SHP77 (cell line): ENCODE measurements at regions not wholly inside any gene's neighbourhood (a gene's known extent, or its start where the extent isn't known, plus 50 kb on each side); places are given as distances from the start of the nearest gene placed in this dataset.
A peak's percentile ranks its signal among the peaks of the same experiment; 100 is the strongest.
"Not testable (repeated sequence)": the region's sequence is repeated elsewhere in the genome, so short reads cannot be mapped to it uniquely, and the experiment has no call there.

Experiments
- DNase-seq, 2 experiments: peaks; one replicate each; lab custom pipeline; 2025; lab: John Stamatoyannopoulos, UW

DNA sequence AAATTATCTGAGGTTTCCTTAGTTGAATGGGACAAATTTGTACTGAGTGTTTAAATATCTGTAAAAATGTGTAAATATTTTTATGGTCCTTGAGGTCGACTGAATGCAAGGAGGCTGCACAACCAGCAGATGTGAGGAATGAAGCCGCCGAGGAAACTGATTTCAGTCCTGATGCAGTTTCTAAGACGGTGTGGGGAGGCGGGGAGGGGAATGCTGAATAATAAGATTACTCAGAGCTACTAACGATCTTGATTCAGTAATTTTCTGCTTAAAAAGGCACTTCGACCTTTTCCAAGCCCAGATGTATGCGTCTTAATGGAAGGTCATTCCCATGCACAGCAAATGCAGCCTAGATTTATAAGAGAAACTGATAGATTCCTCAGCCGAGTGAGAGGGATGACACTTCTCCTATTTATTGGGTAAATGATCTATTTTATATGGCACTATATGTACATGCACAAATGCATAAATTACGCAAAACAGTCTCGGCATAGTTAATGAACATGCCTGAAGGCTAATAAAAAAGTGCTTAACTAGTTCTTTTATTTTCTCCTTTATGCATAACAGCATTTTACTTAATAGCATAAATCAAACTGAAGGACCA is 167.6 kb upstream of the PITRM1 start:
- DNase-seq: no peak

DNA sequence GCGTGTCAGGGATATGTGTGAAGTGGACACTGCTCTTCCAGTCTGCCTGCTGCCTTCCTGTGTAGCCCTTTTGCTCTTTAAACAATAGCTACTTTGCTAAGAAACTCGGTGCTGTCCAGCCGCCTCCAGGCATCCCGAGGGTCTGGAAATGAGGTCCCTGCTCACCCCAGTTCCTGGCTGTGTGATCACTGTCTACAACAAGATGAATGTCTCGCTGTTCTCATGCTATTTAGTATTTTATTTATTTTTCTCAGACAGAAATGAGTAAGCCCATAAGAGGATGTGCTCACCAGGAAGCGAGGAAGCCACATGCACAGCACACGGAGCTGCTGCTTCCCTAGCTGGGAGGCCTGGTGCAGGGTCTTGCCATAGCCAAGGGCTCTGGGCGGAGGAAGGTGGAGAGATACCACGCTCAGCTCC is 167.0 kb upstream of the PITRM1 start:
- no peak for DNase-seq

DNA sequence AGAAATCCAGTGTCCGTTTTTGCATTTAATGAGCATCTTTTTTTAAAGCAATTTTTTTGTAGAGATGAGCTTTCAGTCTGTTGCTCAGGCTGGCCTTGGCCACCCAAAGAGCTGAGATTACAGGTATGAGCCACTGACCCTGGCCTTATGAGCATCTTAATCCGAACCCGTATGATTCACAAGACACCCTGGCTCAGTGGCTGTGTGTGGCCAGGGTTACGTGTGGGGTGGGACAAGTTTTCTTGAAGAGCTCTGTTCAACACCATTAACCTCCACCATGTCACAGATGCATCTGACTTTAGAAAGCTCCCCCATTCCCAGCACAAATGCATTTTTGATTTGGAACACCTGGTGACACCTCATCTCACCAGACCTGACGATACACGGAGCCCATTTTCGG is 166.5 kb upstream of the PITRM1 start:
- no peak for DNase-seq

DNA sequence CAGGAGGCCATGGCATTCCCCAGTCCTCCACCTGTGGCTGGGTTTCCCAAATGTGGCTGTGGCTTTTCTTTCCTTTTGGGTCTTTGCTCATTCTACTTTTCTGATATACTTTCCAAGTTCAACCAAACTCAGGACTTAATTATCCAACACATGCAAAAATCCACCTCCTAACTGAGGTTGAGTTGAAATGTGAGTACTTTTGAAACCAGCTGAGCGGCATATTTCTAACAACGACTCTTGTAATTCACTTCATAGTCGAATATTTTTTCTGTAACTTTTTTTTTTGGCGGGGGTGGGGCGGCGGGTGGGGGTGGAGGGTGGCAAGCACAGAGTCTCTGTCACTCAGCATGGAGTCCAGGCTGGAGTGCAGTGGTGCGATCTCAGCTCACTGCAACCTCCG is 165.2 kb upstream of the PITRM1 start:
- no peak for DNase-seq

DNA sequence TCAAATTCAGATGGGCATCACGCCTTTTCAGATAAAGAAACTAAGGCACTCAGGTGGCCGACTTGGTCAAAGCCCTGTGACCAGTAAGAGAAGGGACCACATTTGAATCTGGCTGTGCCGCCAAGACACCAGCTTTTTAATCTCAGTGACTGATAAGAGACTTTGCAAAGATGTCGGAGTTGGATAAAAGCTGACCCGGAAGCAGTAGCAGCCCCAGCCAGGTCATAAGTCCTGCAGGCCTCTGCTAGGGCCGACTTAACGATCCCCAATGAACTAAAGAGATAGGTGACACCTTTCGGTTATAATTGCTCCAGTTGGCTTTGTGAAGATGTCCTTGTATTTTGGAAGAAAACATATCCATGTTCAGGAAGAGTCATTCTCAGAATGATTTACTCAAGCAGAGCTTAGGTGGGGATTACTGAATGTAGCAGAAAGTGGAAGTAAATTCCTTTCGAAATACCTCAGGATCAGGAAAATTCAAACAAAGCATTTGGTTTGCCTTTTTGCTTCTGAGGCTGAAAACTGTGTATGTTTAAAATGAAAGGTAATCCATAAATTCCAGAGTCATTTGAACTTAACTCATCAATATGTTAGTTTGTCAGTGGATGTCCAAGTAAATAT is 164.2 kb upstream of the PITRM1 start:
- DNase-seq: no peak

DNA sequence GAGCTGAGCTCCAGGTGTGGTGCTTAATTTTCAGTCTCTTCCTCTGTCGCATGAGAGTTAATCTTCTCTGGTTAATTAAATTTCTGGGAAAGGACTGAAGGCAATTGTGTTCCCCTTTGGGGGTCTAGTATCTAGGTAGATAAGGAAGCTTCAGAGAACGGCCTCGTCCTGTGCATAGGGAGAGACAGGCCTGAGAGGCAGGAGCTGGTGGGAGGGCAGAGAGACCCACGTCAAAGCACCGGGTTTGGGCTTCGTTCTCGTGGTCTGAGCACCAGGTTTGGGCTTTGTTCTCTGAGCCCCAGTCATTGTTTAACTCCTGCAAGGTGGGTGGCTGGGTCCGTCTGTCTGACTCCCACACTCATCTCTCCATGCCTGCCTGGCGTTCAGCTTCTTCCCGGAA is 160.8 kb upstream of the PITRM1 start:
- DNase-seq: no peak

DNA sequence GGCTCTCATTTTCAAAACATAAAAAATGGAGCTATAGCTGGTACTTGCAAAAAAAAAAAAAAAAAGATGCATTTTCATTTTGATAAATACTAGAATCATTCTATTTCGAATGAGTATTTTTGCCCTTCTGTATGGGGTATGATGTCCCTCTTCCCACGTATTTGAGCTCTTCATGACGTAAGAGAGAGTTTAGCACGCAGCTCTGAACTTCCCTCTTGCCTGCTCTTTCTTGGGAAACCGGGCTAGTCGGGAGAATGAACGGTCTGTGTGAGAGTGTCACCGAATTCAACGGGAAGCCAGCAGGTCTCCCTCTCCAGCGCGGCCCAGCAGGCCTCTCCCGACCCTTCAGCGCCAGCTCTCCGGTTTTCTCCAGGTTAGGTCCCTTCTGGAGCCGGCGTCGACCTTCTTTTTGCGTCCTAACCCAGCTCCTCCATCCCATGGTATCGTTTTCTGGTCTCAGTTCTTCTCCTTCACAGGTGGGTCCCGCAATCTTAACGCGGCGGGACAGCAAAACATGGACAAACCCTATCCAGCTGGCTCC is 159.2 kb upstream of the PITRM1 start:
- no peak for DNase-seq

DNA sequence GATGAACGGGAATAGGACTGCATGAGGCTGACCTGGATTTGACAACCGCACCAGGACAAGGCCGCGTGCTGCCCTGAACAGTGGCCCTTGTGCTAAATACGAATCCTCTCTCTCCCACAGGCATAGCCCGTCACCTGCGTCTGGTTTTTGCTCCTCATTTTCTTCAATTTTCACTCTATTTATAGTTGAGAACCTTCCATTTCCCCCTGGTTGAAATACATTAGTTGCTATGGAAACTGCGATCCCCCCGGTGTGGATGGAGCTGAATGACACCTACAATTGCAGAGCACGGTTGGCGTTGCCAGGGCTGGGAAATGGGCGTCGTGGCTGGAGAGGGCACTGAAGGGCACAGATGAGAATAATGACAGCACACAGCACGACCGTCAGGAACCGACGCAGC is 158.6 kb upstream of the PITRM1 start:
- no peak for DNase-seq

DNA sequence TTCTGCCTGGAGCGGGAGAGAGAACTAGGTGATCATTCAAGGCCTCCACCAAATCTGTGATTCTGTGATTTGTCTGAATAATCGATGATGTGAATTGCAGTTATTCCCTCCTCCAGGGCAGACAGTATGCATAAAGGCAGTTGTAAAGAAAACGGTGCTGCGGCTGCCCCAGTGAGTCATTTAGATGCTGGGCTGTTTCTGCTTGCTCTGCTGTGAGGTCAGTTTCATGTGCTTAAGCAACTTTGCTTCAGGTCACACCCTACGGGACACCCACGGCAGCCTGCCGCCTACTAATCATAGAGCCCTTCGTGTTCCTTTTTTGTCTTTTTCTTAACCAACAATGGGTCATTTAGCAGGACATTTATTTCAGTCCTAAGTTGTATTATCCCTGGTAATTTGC is 158.1 kb upstream of the PITRM1 start:
- DNase-seq: no peak

DNA sequence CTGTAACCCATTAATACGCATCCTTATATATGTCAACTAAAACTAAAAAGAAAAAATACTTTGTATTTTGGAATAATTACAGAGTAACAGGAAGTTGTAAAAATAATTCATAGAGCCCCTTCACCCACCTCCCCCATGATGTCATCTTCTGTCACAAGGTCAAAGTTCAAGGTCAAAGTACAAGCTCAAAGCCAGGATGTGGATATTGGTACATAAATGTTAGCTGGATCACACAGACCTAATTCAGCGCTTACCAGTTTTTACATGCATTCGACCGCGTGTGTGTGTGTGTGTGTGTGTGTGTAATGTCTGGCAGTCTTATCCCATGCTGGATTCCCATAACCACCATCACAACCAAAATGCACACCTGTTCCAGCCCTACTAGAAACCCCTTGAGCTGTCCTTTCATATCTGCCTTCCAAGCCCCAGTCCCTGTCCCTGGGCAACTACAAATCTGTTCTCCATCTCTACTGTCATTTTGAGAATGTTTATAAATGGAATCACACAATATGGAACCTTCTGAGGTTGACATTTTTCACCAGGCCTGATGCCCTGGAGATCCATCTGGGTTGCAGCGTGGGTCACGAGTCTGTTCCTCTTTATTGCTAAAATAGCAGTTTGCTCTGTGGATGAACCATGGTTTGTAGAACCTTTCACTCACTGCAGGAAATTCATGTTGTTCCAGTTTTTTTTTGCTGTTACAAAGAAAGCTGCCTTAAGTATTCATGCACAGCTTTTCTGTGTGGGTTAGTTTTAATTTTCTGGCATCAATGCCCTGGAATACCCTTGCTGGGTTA is 153.6 kb upstream of the PITRM1 start:
- no peak for DNase-seq

DNA sequence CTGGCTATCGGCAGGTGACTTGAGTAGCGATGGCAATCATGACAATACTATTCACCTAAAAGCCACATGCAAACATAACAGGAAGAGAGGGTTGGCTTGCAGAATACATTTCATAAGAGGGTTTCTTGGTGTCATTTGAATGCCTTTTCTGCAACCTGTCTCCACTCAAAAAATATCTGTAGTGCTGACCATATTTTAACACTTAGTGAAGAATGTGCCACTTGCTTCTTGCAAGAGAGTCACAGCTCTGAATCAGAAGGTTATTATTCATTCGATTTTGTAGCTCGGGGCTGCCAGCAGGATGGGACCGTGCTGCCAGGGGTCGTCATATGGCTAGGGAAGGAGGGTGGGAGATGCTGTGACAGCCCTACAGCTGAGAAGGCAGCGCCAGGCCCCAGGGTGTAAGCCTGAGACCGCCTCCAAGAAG is 152.0 kb upstream of the PITRM1 start:
- no peak for DNase-seq

DNA sequence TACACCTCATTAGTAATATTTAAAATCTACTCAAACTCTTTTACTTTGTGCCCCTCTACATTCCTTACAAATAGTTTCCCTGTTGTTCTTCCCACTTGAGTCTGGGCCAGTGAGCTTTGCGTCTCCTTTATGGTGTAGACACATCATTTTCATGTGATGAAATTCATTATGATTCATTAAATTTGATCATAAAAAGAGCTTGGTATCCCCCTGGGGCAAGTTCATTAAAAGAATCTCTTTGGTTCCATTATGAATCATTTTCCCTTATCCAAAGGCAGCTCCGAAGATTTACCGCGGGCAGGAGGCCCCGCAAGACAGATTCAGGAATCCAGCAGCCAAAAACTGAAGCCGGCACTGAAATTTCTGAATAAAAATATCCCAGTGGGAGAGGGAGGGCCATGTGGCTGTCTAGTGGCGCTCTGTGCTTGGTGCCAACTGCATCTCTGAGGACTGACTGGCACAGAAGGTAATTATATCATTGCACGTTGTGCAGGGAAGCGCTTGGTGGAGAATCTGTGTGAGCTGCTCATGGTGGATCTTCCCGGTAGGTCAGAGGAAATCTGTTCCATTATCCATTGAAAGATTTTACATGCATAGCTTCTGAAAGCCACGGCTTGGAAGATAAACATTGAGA is 151.4 kb upstream of the PITRM1 start:
- DNase-seq: no peak

DNA sequence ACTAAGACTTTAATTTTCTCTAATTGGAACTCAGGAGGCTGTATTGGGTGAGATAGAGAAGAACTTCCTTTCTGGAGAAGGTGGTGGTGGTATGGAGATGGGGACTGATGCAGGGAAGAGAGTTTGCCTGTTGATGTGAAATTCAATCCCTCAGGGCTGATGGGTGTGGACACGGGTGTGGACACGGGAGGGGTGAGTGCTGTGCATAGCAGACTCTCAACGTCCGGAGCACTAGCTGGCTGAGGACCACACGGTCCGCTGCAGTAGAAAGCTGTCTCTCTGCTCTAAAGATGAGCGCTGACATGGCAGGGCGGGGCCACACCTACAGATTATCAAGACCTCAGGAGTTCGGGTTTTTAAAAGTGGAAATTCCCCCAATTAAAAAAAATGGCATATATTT is 148.5 kb upstream of the PITRM1 start:
- no peak for DNase-seq

DNA sequence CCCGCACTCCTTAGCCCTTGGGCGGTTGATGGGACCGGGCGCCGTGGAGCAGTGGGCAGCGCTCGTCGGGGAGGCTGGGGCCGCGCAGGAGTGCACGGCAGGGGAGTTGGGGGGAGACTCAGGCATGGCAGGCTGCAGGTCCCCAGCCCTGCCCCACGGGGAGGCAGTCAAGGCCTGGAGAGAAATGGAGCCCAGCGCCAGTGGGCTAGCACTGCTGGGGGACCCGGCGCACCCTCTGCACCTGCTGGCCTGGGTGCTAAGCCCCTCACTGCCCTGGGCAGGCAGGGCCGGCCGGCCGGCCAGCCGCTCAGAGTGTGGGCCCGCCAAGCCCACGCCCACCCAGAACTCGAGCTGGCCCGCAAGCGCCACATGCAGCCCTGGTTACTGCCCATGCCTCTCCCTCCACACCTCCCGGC is 147.2 kb upstream of the PITRM1 start:
- no peak for DNase-seq

DNA sequence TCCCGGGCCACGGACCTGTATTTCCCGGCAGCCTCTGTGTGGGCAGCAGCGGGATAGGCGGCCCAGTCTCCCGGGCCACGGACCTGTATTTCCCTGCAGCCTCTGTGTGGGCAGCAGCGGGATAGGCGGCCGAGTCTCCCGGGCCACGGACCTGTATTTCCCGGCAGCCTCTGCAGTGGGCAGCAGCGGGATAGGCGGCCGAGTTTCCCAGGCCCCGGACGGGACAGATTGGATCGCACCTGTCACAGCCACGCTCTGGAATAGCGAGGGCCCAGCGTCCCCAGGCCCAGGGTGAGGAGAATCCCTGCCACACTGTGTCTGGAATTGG is 145.9 kb upstream of the PITRM1 start:
- DNase-seq: not testable (repeated sequence)

DNA sequence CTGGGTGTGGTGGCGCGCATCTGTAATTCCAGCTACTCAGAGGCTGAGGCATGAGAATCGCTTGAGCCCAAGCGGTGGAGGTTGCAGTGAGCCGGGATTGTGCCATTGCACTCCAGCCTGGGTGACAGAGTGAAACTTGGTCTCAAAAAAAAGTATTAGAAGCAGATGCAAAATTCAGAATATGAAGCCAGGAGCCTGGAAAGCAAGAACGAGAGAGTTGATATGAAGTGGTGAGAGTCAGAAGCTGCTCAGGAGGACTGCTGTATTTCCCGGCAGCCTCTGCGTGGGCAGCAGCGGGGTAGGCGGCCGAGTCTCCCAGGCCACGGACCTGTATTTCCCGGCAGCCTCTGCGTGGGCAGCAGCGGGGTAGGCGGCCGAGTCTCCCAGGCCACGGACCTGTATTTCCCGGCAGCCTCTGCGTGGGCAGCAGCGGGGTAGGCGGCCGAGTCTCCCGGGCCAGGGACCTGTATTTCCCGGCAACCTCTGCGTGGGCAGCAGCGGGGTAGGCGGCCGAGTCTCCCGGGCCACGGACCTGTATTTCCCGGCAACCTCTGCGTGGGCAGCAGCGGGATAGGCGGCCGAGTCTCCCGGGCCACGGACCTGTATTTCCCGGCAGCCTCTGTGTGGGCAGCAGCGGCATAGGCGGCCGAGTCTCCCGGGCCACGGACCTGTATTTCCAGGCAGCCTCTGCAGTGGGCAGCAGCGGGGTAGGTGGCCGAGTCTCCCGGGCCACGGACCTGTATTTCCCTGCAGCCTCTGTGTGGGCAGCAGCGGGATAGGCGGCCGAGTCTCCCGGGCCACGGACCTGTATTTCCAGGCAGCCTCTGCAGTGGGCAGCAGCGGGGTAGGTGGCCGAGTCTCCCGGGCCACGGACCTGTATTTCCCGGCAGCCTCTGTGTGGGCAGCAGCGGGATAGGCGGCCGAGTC is 145.2 kb upstream of the PITRM1 start:
- DNase-seq: not testable (repeated sequence)

DNA sequence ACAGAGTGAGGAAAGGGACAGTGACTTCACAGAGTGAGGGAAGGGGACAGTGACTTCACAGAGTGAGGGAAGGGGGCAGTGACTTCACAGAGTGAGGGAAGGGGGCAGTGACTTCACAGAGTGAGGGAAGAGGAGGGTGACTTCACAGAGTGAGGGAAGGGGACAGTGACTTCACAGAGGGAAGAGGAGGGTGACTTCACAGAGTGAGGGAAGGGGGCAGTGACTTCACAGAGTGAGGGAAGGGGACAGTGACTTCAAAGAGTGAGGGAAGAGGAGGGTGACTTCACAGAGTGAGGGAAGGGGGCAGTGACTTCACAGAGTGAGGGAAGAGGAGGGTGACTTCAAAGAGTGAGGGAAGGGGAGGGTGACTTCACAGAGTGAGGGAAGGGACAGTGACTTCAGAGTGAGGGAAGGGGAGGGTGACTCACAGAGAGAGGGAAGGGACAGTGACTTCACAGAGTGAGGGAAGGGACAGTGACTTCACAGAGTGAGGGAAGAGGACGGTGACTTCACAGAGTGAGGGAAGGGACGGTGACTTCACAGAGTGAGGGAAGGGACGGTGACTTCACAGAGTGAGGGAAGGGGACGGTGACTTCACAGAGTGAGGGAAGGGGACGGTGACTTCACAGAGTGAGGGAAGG is 142.0 kb upstream of the PITRM1 start:
- DNase-seq: not testable (repeated sequence)

DNA sequence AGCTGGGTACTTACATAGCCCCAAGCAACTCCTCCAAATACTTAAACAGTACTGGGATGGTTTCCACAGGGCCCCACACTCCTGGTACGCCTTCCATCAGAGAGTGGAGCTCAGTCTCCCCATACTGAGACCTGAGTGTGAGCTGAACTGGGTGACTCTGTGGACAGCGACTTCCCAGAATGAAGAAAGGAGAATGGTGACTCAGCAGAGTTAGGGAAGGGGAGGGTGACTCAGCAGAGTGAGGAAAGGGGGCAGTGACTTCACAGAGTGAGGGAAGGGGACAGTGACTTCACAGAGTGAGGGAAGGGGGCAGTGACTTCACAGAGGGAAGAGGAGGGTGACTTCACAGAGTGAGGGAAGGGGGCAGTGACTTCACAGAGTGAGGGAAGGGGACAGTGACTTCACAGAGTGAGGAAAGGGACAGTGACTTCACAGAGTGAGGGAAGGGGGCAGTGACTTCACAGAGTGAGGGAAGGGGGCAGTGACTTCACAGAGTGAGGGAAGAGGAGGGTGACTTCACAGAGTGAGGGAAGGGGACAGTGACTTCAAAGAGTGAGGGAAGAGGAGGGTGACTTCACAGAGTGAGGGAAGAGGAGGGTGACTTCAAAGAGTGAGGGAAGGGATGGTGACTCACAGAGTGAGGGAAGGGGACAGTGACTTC is 141.3 kb upstream of the PITRM1 start:
- DNase-seq: peak in 1 of 2 experiments; percentile 14

DNA sequence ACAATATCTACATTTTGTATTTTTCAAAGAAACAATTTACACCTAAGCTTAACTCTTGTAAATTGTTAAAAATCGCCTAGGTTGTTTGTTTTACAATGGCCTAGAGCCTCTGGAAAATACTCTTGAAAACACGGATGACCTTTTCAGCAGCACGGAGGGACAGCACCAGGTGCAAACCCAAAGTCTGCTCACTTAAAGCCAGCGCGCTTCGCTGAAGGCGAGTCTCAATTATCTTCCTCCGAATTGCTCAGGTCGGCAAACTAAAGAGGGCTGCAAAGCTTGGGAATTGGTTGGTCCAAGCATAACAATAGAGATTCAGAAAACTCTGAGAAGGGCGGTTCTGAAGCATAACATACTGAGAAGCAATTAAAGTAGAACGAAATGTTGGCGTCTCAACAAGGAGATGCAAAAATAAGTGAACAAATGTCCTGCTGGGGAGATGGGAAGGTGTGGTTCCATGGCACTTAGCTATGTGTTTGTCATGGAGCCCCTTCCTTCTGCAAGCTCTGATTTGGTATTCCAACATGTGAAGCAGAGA is 139.9 kb upstream of the PITRM1 start:
- peak in 1 of 2 experiments; percentile 21 for DNase-seq
